OCI-LY7 (cell line): ENCODE measurements at regions not wholly inside any gene's neighbourhood (a gene's known extent, or its start where the extent isn't known, plus 50 kb on each side); places are given as distances from the start of the nearest gene placed in this dataset.

Source experiments
- BruUV-seq: library from RNA; stranded (reverse); fragments of 400-500 nt; replicated peaks from 2 replicates; lab custom pipeline; 2021; lab: Mats Ljungman, UMichigan
- CTCF ChIA-PET: fragments of 300-600 bp; sonication (Branson Sonifier 250); formaldehyde crosslinking; loops from one replicate; lab custom pipeline; 2022; ENCODE audit warnings: antibody characterized with exemption; ENCODE audit not compliant: unreplicated experiment; lab: Charles Lee
- POLR2A ChIA-PET: fragments of 300-600 bp; sonication (Branson Sonifier 250); formaldehyde crosslinking; loops from one replicate; lab custom pipeline; 2022; ENCODE audit warnings: antibody characterized with exemption; lab: Charles Lee
- DNase-seq: peaks from one replicate; pipeline ENCODE4 v3.0.0-alpha.2; 2015; ENCODE audit warnings: low spot score
- H2AFZ ChIP-seq: fragments of 200-600 bp; sonication (generic), shearing (Covaris generic); 2 replicates; pipeline ENCODE4 v1.6.1; 2014; ENCODE audit warnings: mild to moderate bottlenecking, antibody characterized with exemption, low read length, moderate library complexity
- H3K27ac ChIP-seq: fragments of 200-600 bp; sonication (generic); 2 replicates; pipeline ENCODE4 v1.5.1; 2014; ENCODE audit warnings: mixed run types, low read depth, mild to moderate bottlenecking, moderate library complexity, low read length, inconsistent platforms; ENCODE audit not compliant: poor library complexity, severe bottlenecking
- H3K36me3 ChIP-seq: fragments of 200-600 bp; sonication (generic); 2 replicates; pipeline ENCODE4 v1.6.1; 2014; ENCODE audit warnings: mild to moderate bottlenecking, antibody characterized with exemption, low read length, moderate library complexity, mixed read lengths; ENCODE audit not compliant: insufficient read depth
- H3K4me1 ChIP-seq: fragments of 200-600 bp; sonication (generic); 2 replicates; pipeline ENCODE4 v1.5.1; 2014; ENCODE audit warnings: mild to moderate bottlenecking, low read length; ENCODE audit not compliant: insufficient read depth, poor library complexity, severe bottlenecking
- H3K4me2 ChIP-seq: fragments of 200-600 bp; sonication (generic); 2 replicates; pipeline ENCODE4 v1.6.1; 2014; ENCODE audit warnings: mild to moderate bottlenecking, low read length
- H3K4me3 ChIP-seq: fragments of 200-600 bp; sonication (generic); 2 replicates; pipeline ENCODE4 v1.5.1; 2014; ENCODE audit warnings: mild to moderate bottlenecking, low read depth, low read length; ENCODE audit not compliant: poor library complexity, severe bottlenecking
- H3K79me2 ChIP-seq: fragments of 200-600 bp; sonication (generic); 2 replicates; pipeline ENCODE4 v1.6.1; 2016; ENCODE audit warnings: low read depth, mild to moderate bottlenecking, low read length, moderate library complexity, mixed read lengths; ENCODE audit not compliant: insufficient read depth
- H3K9me2 ChIP-seq: fragments of 200-600 bp; sonication (generic); 2 replicates; pipeline ENCODE4 v1.6.1; 2016; ENCODE audit warnings: mild to moderate bottlenecking, low read length, mixed read lengths; ENCODE audit not compliant: insufficient read depth
- H3K9me3 ChIP-seq: fragments of 200-600 bp; sonication (generic); 2 replicates; pipeline ENCODE4 v1.6.1; 2014; ENCODE audit warnings: mild to moderate bottlenecking, mixed run types, low read length, mixed read lengths
- H4K20me1 ChIP-seq: fragments of 200-600 bp; sonication (generic); 2 replicates; pipeline ENCODE4 v1.6.1; 2014; ENCODE audit warnings: mild to moderate bottlenecking, antibody characterized with exemption, low read length, moderate library complexity, mixed read lengths; ENCODE audit not compliant: insufficient read depth
- EZH2phosphoT487 ChIP-seq: fragments of 200-600 bp; sonication (generic); IDR thresholded peaks from 2 replicates; pipeline ENCODE4 v1.6.1; 2018; ENCODE audit warnings: low read depth, borderline replicate concordance, mild to moderate bottlenecking, mixed run types, antibody characterized with exemption, low read length, moderate library complexity, mixed read lengths
- intact Hi-C: fragments of 100-400 bp; cut with micrococcal nuclease; formaldehyde crosslinking; loops from one replicate; pipeline ENCODE4 v1.10.0; 2022; ENCODE audit not compliant: unreplicated experiment
- TF ChIP-seq, protein P1 (sequence below): fragments of 200-600 bp; sonication (generic); conservative IDR thresholded peaks from 2 replicates; pipeline ENCODE4 v1.5.1; 2014; ENCODE audit warnings: mild to moderate bottlenecking, antibody characterized with exemption, low read length, moderate library complexity, mixed read lengths

DNA sequence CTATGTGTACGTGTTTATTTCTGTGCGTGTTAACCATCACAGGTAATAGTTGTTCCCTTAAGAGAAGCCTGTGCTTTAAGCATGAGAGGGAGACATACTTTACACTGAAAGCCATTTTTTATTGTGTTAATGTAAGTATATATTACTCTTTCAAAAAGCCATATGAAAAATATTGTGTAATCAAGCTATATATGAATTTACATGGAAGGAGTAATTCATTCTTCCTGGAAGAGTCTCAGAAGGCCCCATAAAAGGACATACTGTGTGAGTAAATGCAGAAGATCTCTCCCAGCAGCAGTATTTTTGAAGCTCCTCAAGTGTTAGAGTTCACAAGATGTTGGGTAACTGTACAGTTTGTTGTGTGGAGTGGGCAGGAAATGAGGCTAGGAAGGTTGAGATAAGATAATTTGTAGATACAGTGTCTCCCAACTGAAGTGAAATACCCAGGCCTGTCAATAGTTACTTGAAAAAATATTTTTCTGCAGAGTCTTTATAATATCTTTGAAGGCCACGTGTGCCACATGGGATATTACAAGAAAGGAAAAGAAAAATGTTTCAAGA, 138.3 kb downstream of the PTGER3 start:
- CTCF ChIA-PET, result no interaction called here
- TF ChIP-seq, protein P1, sequence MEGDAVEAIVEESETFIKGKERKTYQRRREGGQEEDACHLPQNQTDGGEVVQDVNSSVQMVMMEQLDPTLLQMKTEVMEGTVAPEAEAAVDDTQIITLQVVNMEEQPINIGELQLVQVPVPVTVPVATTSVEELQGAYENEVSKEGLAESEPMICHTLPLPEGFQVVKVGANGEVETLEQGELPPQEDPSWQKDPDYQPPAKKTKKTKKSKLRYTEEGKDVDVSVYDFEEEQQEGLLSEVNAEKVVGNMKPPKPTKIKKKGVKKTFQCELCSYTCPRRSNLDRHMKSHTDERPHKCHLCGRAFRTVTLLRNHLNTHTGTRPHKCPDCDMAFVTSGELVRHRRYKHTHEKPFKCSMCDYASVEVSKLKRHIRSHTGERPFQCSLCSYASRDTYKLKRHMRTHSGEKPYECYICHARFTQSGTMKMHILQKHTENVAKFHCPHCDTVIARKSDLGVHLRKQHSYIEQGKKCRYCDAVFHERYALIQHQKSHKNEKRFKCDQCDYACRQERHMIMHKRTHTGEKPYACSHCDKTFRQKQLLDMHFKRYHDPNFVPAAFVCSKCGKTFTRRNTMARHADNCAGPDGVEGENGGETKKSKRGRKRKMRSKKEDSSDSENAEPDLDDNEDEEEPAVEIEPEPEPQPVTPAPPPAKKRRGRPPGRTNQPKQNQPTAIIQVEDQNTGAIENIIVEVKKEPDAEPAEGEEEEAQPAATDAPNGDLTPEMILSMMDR, result no peak
- no peak for TF ChIP-seq EZH2phosphoT487
- POLR2A ChIA-PET, result interaction anchor here (0.6 to 0.9 kb wide), 3 partner anchors 69 to 628 kb away, joined by 3 to 6 read pairs (median 4); no protein-coding TSS in a partner anchor

DNA sequence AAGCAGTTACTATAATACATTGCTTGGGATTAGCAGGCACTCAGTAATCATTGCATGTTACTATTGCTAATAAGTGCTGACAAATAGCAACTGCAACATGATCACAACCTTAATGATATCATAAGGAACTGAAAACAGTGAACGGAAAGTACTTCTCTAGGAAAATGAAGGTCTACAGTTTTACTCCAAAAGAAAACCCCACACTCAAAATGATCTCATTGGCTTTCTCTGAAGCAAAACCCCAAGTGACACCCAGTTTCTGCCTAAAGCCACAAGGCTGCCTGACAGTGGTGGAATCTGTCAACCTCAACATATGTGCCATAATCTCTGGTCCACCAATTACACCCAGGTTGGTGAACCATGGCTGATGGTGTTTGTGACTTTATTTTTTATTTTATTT, 137.6 kb downstream of the PTGER3 start:
- ChIA-PET POLR2A (interaction anchor here (0.6 kb wide), 1 partner anchor 69 kb away, joined by 6 read pairs; no protein-coding TSS in a partner anchor), CTCF (no interaction called here)
- no peak overlapping the region for H3K4me3 ChIP-seq
- no peaks in the 10 kb centered on the region for H4K20me1 ChIP-seq
- TF ChIP-seq, protein P1, result no peak
- TF ChIP-seq EZH2phosphoT487, result no peak
- H3K27ac ChIP-seq, result no peak overlapping the region
- BruUV-seq, result no TSS peak
- no peaks in the 10 kb centered on the region for H3K9me3 ChIP-seq
- no peak overlapping the region for H2AFZ ChIP-seq
- H3K36me3 ChIP-seq, result no peaks in the 10 kb centered on the region
- no peaks in the 10 kb centered on the region for H3K79me2 ChIP-seq
- no peaks in the 10 kb centered on the region for H3K4me1 ChIP-seq
- no peak for DNase-seq
- no peak overlapping the region for H3K4me2 ChIP-seq
- no peaks in the 10 kb centered on the region for H3K9me2 ChIP-seq
- intact Hi-C loops, result no loop called here

More for the DNA sequence above, 138.3 kb downstream of the PTGER3 start:
- Histone ChIP-seq H3K4me2 (no peak overlapping the region), H4K20me1 (no peaks in the 10 kb centered on the region), H3K36me3 (no peaks in the 10 kb centered on the region), H3K4me3 (no peak overlapping the region), H3K9me2 (no peaks in the 10 kb centered on the region), H3K79me2 (no peaks in the 10 kb centered on the region), H3K4me1 (no peaks in the 10 kb centered on the region), H3K9me3 (no peaks in the 10 kb centered on the region), H3K27ac (no peak overlapping the region), H2AFZ (no peak overlapping the region)
- DNase-seq, result no peak
- intact Hi-C loops, result no loop called here
- no TSS peak for BruUV-seq

DNA sequence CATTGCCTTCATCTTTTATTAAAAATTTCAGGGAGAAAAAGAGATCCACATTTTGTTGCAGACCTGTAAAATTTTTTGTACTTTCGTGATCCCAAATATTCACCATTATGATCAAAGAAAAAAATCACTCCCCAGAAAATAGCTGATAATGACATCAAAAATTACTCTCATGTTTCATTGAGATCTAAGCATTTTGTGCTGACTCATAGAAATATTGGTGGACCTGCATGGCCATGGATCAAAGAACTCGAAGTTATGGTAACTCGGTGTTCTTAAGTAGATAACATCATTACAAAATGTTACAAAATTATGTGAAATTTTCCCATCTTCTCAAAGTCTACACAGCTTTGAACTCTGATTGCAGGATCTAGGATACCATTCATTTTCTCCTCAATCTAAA, 135.8 kb downstream of the PTGER3 start:
- POLR2A ChIA-PET, result interaction anchor here (1.3 kb wide), 2 partner anchors 9 to 224 kb away, joined by 3 to 4 read pairs; no protein-coding TSS in a partner anchor
- CTCF ChIA-PET, result no interaction called here
- H3K4me3 ChIP-seq, result no peak overlapping the region
- H3K9me2 ChIP-seq, result no peaks in the 10 kb centered on the region
- BruUV-seq, result no TSS peak
- H3K9me3 ChIP-seq, result no peaks in the 10 kb centered on the region
- H3K27ac ChIP-seq, result no peak overlapping the region
- no peak for TF ChIP-seq EZH2phosphoT487
- TF ChIP-seq, protein P1, result no peak
- H4K20me1 ChIP-seq, result no peaks in the 10 kb centered on the region
- no peak overlapping the region for H2AFZ ChIP-seq
- DNase-seq, result no peak
- H3K4me1 ChIP-seq, result no peaks in the 10 kb centered on the region
- no peaks in the 10 kb centered on the region for H3K36me3 ChIP-seq
- H3K4me2 ChIP-seq, result no peak overlapping the region
- H3K79me2 ChIP-seq, result no peaks in the 10 kb centered on the region
- intact Hi-C loops, result no loop called here
